ENCODE measurements at regions not wholly inside any gene's neighbourhood (a gene's known extent, or its start where the extent isn't known, plus 50 kb on each side); places are given as distances from the start of the nearest gene placed in this dataset.

DNA sequence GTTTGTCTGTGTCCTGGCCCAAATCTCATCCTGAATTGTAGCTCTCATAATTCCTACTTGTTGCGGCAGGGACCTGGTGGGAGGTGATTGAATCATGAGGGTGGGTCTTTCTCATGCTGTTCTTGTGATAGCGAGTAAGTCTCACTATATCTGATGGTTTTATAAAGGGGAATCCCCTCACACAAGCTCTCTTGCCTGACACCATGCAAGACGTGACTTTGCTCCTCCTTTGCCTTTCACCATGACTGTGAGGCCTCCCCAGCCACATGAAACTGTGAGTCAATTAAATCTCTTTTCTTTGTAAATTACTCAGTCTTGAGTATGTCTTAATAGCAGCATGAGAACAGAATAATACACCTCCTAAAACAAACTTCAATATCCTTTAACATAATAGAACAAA lies 1065.6 kb downstream of the PLA2G4A start:
- TF ChIP-seq CTCF (IDR thresholded peaks at IDR 0.05) = no peak
- no peak for TF ChIP-seq POLR2A (IDR thresholded peaks at IDR 0.05)

Measured in right lobe of liver (tissue), 4 donors.